ENCODE measurements at regions not wholly inside any gene's neighbourhood (a gene's known extent, or its start where the extent isn't known, plus 50 kb on each side); places are given as distances from the start of the nearest gene placed in this dataset.
A peak's percentile ranks its signal among the peaks of the same experiment; 100 is the strongest.

DNA sequence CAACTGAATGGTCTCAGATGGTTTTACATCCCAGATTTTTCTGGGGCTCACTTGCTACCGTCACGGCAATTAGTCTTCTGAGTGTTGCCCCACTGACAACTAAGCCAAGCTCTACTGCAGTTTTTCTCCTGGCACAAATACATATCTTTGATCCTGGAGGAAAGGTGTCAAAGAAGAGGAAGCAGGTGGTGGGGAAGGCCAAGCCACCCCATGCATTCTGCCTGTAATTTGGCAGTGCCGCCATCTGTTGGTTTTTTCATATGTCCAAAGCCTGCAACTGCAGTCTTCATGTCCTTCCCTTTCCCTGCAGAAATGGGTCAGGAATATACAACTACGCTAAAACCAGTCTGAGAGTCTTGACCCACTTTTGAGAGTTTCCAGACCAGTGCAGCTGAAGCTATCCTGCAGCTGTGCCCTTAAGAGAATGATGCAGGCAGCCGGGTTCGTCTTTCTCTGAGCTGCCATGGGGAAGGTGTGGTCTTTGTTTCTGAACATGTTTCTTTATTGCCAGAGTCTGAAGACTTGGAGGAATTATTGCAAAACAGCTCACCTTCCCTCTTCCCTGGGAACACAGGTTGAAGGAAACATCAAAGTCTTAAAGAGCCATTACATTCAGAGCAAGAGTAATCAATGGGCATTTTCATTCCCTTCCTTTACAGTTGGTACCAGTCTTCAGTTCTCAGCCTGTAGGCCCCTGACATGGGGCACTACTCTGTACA is 71.8 kb upstream of the ATL2 start:
- DNase-seq, result peak; percentile 13

DNA sequence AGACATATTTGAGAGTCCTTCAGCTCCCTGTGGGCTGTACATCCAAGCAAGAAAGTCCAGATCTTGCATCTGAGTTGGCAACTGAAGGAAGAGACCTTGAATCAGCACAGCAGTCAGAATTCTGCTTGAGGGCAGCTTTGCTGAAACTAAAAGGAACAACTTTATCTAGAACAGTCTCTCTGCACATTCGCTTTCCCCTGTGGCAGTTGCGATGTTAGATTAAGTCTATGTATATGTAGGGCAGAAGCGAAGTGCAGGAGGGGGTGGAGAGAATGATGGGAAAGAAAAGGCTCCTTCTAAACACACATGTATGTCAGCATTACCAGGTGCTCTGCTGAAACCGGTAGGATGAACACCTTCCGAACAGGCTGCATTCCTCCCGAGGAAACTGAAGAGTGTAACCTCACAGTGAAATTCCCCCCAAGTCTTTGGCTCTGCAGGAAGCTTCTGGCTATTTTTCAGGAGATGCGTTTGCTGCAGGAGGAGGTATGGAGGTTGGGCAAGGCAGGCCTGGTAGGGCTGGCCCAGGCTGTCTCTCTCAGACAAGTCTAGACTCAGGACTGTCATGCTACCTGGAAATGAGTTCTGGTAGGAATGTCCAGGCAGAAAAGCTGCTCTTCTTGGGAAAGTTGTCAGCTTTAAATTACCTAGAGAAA is 70.0 kb upstream of the ATL2 start:
- DNase-seq, result no peak

DNA sequence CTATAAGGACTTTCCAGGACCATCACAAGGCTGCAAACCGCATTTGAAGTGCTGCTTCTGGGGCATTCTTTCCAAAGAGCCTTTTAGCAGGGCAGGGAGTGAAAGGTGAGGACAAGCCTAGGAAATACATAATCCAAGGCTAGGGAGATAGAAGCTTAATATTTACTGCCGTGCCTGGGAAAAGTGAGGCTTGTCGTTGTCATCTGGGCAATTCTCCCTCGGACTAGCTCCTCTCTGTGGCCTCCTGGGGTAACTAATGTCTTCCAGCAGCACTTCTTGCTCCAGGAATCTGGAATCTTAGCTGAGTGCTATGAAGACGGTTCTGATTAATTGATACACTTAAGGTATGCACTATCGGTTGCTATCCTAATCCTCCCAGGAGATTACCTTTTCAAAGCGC is 69.3 kb upstream of the ATL2 start:
- no peak for DNase-seq

DNA sequence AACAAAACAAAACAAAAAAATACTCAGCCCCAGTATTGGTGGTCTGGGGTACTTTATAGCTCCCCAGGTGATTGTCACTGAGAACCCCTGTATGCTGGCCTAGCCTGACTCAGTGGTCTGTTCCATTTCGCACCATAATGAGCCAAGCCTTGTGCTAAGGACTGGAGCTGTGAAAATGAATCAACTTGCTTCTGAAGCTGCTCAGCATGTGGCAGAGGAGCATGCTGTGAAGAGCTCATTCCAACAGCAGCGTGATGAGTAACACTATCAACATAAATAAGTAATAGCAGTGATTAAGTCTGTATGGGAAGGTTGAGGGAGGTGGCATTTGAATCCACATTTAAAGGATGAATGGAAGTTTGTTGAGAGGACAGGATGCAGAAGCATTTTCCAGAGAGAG is 67.2 kb upstream of the ATL2 start:
- DNase-seq, result no peak

DNA sequence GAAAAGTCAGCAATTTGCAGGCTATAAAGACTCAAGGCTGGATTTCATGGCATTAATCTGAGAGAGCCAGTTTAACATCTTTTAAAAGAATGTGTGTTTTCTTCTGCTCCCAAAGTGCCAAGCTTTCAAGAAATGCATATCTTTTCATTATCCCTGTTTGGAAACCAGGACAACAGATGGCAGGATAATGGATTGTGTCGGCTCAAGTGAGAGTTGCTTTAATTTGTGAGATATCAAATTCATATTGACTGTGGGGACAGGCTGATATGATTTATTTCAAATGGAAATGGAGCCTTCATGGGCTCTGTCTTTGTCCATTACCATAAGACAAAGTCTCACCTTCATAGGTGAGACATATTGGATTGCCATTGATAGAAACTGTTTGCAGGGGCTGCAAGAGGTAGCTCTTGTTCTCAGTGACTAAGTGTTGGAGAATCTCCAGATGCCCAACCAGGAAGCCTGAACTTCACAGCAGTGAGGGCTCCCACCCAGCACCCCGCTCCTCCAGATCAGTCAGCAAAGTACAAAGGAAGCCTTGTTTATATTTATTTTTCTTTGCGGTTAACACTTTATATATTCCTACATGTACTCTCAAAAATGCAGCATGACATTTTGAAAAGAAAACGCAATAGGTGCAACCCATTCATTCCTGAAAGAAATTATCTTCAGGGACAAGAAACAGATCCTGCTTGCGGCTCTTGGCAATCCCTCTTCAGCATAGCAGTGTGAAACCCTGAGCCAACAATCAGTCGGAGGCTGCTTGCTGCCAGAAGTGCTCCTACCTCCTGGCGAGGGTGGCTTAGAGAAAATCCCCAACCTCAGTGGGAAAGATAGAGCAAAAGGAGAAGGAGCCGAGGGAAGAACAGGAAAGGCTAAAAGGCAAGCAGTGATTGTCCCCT is 65.8 kb upstream of the ATL2 start:
- peak; percentile 83 for DNase-seq

DNA sequence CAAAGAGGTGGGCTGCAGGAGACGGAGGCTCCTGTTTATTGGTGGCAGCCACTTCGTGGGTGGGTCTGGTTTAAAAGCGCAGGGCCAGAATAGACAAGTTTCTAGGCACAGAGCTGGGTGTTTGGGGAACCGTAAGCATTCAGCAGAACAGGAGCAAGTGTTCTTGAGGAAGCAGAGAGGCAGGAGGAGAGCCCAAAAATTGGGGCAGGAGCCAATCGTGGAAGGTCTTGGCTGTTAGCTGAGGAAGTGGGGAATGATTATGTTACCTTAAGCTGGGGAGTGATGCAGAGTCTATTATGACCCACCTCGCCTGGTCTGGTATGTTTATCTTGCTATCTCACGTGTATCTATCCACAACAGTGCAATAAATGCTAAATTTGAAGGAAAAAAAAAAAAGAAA is 64.3 kb upstream of the ATL2 start:
- DNase-seq, result no peak

DNA sequence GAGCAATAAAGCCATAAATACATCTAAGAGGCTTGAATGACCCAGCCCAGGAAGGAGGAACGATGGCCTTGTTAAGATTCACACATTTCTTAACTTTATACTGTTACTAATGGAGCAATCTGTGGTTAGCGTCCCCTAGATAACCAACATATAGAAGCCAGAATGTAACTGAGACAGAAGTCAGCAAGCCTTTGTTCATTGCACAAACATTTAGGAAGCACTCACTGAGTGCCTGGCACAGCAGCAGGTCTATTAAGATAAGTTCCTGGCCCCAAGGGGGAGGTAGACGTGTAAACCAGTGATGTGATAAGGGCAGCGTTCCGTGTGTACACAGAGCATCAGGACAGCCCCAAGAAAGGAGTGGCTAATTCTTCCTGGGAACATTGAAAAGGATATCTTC is 63.6 kb upstream of the ATL2 start:
- DNase-seq, result no peak

DNA sequence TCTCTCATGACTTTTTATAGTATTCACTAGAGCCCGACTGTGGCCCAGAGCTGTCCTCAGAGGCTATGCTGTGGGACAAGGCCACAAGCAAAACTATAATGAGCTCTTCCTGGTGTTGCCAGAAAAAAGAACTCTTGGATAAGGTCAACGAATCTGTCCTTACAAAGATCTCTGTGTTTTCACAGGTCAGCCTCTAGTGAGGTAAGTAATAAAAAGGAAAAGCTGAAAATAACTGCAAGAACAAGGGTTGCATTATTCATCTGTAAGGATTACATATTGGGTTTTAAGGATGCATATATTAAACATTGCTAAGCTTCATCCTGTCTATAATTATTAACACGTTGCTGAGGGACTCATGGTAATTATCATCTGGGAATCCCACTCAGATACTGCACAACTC is 62.8 kb upstream of the ATL2 start:
- no peak for DNase-seq

DNA sequence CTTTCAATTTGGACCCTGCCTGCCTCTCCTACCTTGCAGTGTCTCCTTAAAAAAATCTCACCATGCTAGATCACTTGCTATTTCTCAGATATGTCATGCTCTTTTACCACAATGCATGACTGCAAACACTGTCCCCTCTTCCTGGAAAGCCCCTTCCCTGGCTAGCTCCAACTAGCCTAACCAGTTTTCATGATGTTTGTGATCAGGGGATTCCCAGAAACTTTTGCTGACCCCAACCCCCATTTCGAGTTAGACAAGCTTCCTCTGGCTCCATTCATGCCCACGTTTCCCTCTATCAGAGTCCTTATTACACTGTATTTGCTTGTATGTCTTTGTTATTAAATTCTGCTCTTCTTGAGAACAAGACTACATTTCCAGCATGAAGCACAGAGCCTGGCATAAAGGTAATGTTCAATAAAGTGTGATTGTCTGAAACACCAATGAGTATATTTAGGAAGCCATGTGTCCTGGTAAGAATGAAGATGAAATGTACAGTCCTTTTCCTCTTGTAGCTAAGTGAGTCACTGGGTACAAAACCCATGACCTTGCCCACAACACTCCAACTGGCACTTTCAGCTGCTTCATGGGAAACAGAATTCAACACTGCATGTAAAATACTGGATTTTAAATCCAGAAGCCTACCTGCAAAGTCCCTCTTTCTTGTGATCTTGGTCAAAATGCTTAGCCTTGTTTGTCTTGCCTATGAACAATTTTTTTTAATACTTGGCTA is 62.0 kb upstream of the ATL2 start:
- no peak for DNase-seq

DNA sequence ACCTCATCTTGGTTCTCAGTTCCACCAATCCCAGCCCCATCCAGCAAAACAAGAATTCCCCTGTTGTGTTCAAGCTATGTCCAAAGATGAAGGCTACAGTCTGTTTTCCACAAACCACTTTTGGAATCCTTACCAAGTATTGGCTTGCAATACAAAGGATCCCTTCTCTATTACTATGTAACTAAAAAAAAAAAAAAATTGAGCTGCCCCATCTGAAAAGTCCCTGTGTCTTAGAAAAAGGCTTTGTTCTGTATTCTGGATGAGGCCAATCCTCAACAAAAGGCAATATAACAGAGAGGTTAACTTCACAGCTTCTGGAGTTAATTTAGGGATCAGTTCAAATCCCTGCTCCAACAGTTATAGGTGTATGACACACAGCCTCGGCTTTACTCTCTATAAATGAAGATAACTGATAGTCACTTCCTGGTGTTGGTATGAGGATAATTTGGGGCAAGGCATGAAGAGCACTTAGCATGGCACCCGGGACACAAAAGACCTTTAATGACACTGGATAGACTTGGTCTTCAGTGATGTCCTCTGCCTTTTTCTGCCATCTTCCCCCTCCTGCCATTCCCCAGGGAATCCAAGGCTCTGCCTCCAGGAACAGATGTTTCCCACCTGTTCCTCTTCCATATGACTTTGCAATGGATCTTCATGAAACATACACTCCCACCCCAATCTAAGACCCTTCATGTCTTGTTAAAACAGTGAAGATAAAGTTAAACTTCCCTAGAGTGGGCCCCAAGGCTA is 61.2 kb upstream of the ATL2 start:
- DNase-seq, result no peak

DNA sequence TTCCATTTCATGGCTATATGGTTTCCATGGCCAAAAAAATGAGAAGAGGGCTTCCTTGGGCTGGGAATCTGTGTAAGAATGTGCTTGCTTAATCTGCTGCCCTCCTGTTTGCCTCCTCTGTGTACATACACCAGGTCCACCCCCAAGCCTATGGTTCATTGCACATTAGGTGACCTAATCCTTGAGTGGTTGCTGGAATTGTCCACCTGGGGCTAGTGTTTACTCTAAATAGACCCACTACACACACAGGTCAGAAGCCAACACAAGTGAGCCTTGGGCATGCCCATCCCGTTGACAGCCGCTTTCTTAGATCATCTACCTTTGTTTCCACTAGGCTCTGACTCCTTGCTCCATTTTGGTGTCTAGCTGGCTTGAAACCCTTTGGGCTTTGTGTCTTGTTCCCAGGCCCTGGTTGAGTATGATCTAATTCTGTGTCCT is 59.2 kb upstream of the ATL2 start:
- no peak for DNase-seq

DNA sequence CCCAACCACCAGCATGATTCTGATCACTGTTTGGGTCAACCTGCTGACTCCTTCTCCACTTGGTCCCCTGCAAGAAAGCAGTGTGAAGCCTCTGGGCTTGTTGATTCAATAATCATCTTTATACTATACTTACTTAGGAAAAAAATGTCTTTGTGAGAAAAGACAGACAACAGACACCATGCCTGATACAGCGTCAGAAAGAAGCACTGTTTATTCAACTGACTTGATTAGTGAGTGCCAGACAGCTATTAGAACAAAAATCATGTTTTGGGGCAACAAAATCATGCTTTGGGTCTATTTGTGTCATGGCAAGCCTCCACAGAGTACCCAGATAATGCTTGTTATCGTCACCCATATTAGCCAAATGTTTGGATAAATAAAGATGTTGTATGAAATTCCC is 58.7 kb upstream of the ATL2 start:
- no peak for DNase-seq

DNA sequence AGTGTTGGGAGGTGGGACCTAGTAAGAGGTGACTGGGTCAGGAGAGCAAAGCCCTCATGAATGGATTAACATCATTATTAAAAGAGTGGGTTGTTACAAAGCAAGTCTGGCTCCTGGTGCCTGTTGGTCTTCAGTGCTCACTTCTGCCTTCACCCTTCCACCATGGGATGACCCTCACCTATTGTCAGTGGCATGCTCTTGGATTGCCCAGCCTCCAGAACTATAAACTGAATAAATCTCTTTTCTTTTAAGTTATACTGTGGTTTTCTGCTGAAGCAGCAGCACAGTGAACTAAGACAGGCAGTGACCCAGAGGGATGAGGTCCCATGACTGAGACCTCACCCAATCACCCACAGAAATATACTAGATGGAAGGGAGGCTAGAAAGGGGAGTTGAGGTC is 57.5 kb upstream of the ATL2 start:
- DNase-seq, result no peak

DNA sequence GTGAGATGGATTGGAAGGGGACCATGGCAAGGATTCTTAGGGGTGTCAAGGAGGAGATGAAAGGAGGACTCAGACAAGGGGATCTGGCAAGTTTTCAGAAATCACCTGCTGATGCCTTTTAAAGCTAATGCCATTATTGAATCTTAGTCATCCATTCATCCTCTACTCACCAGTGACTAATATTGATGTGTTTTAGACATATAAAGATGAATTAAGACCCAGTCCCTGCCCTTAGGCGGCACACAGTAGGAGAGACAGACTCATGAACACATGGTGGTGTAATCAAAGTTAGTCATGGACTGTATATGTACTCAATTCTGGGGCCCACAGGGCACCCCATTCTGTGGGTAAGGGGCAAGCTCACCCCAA is 56.5 kb upstream of the ATL2 start:
- no peak for DNase-seq

DNA sequence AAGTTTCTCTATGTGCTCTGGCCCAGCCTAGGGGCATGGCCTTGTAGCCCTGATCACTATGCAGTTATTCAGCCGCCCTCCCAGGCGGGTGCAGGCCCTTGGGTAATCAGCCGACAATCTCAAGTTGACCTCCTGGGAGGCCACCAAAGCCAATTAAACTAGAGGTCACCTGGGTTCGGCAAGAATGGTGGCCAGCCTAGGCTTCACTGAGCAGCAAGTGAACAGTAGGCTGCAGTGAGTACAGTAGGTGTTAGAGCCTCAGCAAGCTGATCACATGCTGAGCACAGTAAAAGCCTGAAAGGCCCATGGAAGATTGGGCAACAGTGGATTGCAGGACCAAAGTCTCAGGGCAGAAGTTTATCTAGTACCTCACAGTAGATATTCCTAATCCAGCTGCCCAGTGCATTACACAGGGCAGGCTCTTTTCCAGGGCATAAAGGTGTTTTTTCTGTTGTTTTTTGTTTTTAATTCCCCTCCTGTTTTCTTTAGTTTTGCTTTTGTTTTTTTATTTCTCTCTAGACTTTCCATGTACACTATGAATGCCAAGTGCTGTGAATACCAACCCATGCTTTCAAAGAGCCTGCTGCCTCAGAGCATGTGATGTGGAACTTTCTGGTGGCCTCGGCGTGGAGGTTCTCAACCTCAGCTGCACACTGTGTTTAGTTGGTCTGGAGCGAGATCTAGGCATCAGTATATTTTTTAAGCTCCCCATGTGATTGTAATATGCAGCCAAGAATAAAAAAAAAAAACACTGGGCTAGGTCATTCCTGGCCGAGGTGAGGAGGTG is 55.9 kb upstream of the ATL2 start:
- no peak for DNase-seq

DNA sequence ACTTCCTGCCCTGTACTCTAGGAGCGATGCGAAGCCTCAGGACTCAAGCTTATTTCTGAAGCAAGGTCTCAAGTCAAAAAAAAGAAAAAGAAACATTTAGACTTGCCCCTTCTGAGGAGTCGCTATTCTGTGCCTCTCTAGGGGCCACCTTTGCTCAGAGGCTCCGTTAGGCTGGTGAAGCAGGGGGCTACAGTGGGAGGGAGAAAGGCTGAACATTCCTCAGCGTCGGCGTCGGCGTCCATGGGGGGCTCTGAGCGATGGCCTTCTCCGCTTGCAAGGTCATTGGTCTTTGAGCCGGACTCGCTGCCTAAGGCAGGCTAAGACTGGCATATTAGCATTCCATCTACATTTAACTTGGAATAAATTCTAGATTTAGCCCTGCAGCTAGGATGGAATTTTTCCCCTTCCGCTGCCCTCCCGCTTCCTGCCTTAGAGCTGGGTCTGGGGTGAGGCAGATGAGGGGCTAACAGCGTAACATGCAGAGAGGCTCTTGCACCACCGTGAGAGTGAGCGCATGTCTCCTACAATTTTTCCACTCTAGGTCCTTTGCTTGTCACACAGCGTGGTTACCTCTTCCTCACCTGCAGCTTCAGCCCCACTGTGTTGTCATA is 53.6 kb upstream of the ATL2 start:
- DNase-seq, result no peak

DNA sequence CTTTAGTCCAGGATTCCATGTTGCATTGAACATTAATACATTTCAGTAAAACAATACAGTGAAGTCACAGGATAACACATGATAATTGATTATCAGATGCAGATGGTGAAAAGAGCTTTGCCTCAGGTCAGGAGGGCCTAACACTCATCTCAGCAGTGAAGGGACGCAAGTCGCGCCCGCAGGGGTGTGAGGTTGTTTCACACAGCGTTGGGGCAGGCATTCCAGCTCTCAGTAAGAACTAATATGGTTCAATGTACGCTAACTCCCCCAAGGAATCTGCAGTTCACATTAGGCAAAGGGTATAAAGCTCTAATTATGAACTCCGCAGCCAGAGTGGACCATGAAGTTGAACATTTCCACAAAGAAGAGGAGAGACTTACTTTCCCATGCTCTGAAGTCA is 53.1 kb upstream of the ATL2 start:
- no peak for DNase-seq

DNA sequence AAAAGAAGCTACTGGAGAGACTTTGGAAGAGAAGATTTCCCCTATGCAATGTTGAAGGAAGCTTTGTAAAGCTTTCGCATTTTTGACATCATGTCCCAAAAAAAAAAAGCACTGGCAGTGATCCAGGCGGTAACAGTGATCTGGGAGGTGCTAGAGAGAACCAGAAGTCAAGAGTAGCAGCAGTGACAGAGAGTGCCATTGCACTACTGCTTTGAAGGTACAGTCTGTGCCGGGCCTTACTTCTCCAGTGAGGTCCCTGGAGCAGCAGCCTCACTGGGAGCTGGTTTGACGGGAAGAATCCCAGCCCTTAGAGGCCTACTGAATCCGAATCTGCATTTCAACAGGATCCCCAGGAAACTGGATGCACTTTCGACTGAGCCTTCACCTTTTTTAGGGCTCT is 50.9 kb upstream of the ATL2 start:
- DNase-seq, result no peak

DNA sequence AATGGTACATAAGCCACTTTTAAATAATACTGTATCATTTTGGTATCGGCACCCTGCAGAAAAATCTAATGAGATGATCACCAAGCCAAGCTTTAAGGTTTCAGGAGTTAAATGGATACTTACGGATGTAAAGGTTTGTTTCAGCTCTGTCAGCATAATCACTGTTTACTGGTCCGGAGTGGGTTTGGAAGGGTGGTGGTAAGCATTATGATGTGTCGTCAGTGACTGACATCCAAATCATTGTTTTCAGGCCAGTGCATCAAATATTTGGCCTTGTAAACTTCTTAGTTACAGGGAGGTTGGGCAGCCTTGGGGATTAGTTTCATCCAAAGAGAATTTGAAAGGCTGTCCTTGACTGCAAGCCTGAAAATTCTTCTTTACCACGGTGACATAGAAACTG is 50.0 kb upstream of the ATL2 start:
- DNase-seq, result no peak
